ENCODE measurements at regions not wholly inside any gene's neighbourhood (a gene's known extent, or its start where the extent isn't known, plus 50 kb on each side); places are given as distances from the start of the nearest gene placed in this dataset.

DNA sequence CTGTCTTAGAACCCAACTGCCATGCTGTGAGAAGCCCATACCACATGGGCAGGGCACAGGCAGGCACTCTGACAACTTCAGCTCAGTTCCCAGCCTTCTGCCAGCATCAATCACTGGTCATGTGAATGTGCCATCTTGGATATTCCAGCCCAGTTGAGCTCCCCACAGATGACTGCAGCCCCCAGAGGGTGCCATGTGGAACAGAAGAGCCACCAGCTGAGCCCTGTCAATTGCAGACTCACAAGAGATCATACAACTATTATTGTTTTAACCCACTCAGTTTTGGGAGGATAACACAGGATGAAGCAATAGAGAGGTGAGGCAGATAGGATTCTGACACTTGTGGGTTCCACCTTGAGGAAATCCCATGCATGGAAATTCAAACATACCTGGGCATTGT is 78.4 kb upstream of the ZBTB40 start:
- DNase-seq (ENCODE audit: low read depth) = no peak
- H3K4me3 ChIP-seq (ENCODE audit: low read depth, low read length) = no peak overlapping the region
- TF ChIP-seq, protein P1, sequence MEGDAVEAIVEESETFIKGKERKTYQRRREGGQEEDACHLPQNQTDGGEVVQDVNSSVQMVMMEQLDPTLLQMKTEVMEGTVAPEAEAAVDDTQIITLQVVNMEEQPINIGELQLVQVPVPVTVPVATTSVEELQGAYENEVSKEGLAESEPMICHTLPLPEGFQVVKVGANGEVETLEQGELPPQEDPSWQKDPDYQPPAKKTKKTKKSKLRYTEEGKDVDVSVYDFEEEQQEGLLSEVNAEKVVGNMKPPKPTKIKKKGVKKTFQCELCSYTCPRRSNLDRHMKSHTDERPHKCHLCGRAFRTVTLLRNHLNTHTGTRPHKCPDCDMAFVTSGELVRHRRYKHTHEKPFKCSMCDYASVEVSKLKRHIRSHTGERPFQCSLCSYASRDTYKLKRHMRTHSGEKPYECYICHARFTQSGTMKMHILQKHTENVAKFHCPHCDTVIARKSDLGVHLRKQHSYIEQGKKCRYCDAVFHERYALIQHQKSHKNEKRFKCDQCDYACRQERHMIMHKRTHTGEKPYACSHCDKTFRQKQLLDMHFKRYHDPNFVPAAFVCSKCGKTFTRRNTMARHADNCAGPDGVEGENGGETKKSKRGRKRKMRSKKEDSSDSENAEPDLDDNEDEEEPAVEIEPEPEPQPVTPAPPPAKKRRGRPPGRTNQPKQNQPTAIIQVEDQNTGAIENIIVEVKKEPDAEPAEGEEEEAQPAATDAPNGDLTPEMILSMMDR (IDR thresholded peaks at IDR 0.05; ENCODE audit: insufficient read depth, low read depth, low read length) = no peak

DNA sequence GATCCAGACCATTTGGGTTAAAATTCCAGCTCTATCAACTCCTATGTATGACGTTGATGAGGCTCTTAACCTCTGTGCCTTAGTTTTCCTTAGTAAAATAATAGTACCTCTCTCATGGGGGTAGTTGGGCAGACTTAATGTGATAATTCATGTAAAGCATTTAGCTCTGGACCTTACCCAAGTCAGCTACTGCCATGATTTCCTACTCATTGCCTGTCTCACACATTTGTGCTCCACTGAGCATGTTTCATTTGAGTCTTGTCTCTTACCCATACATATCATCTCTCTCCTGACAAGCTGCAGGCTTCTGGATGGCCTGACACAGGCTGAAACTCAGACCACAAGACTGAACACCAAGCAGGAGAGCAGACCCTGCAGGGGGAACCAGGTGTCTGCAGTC is 77.7 kb upstream of the ZBTB40 start:
- no peak for DNase-seq (ENCODE audit: low read depth)
- H3K4me3 ChIP-seq (ENCODE audit: low read depth, low read length) = no peak overlapping the region
- TF ChIP-seq, protein P1 (IDR thresholded peaks at IDR 0.05; ENCODE audit: insufficient read depth, low read depth, low read length) = no peak

DNA sequence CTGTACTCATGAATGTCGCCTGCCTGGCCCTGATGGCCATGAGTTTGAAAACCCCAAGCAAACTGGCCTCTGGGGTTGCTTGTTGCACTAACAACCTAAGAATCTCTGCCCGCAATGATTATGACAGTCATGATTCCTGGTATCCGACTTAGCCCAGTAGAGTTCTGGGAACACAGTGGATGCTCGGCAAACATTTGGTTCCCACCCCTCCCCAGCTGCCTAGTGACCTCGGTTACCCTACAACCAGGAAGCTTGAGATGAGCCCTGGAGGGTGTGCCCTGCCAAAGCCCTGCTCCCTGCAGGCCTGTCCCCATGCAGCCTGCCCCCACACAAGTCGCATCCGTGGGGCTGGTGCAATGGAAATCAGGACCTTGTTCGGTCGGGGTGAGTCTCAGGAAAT is 76.0 kb upstream of the ZBTB40 start:
- TF ChIP-seq, protein P1 (IDR thresholded peaks at IDR 0.05; ENCODE audit: insufficient read depth, low read depth, low read length) = no peak
- no peak for DNase-seq (ENCODE audit: low read depth)
- H3K4me3 ChIP-seq (ENCODE audit: low read depth, low read length) = no peak overlapping the region

DNA sequence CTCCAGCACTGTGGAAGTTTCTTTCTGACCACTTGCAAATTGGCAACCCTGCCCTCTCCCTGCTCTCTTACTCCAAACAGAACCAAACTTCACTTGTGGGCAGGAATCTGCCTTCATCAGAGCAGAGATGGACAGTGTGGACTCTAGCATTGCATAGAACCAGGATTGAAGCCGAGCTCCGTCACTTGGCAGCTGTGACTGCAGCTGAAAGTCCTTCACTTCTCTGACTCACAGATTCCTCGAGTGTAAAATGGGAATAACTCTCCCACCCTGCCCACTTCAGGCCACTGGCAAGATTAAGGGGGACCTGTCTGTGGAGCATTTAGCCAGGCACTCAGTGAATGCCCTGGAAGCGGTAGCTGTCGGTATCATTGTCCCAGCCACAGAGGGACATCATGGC is 75.7 kb upstream of the ZBTB40 start:
- DNase-seq (ENCODE audit: low read depth) = no peak
- H3K4me3 ChIP-seq (ENCODE audit: low read depth, low read length) = no peak overlapping the region
- TF ChIP-seq, protein P1 (IDR thresholded peaks at IDR 0.05; ENCODE audit: insufficient read depth, low read depth, low read length) = no peak

DNA sequence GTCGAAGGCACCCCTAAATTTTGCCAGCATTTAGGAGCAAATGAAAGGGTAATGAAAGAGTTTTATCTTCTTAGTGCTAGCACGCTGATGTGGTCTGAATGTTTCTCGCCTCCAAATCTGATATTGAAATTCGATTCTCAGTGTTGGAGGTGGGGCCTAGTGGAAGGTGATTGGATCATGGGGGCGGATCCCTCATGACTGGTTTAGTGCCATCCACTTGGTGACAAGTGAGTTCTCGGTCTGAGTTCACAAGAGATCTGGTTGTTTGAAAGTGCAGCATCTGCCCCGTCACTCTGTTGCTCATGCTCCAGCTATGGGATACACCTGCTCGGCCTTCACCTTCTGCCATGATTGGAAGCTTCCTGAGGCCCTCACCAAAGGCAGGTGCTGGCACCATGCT is 75.1 kb upstream of the ZBTB40 start:
- H3K4me3 ChIP-seq (ENCODE audit: low read depth, low read length) = no peak overlapping the region
- TF ChIP-seq, protein P1 (IDR thresholded peaks at IDR 0.05; ENCODE audit: insufficient read depth, low read depth, low read length) = no peak
- no peak for DNase-seq (ENCODE audit: low read depth)

DNA sequence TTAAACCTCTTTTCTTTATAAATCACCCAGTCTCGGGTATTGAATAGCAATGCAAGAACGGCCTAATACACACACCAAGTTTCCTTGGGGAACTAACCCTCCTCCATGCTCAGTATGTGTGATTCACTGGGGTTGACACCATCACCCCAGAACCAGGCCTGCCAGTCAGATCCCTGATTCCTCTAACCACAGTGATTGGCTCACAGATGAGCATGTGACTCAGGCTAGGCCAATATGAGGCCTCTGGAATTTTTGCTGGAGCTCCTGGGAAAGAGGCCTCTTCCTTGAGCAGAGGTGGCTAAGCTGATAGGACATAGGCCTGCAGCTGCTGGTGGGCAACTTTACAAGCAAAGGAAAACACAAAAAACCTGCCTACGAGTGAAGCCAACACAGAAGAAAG is 74.7 kb upstream of the ZBTB40 start:
- TF ChIP-seq, protein P1 (IDR thresholded peaks at IDR 0.05; ENCODE audit: insufficient read depth, low read depth, low read length) = no peak
- no peak overlapping the region for H3K4me3 ChIP-seq (ENCODE audit: low read depth, low read length)
- no peak for DNase-seq (ENCODE audit: low read depth)

DNA sequence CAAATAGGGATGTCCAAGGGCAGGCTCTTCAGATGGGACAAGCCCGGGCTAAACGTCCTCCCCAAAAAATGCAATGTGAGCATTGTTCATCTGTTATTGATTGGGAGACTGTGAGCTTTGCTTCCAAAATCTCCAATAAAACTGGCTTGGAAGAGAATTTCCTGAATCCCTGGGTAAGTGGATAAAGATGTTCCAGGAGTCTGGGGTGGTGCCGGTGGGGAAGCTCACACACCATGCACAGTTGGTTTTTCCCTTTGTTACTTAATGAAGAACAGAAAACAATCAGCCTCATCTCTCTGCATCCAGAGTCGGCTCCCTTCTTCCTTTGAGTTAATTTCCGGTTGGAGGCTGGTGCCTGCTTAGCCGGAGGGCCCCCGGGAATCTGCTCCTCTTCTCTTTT is 72.1 kb upstream of the ZBTB40 start:
- DNase-seq (ENCODE audit: low read depth) = no peak
- TF ChIP-seq, protein P1 (IDR thresholded peaks at IDR 0.05; ENCODE audit: insufficient read depth, low read depth, low read length) = no peak
- no peak overlapping the region for H3K4me3 ChIP-seq (ENCODE audit: low read depth, low read length)

Data from fibroblast of villous mesenchyme (primary cell).